SK-N-SH treated with all-trans-retinoic acid at 6 μM for 48 hours (cell line): ENCODE measurements at regions not wholly inside any gene's neighbourhood (a gene's known extent, or its start where the extent isn't known, plus 50 kb on each side); places are given as distances from the start of the nearest gene placed in this dataset.

Experiments used
- ATAC-seq: fragments of 200-7000 bp; cut with Tn5 transposase; 3 replicates; pipeline ENCODE4 v1.9.1; 2020; ENCODE audit warnings: mild to moderate bottlenecking, moderate library complexity
- BACH2 ChIP-seq: fragments of 250-450 bp; sonication (Bioruptor Pico); IDR thresholded peaks from 2 replicates; pipeline ENCODE4 v1.9.0; 2021; ENCODE audit warnings: mild to moderate bottlenecking, borderline replicate concordance
- CREB5 ChIP-seq: fragments of 250-450 bp; sonication (Bioruptor Pico); IDR thresholded peaks from 2 replicates; pipeline ENCODE4 v1.5.1; 2020; ENCODE audit warnings: low read depth, mild to moderate bottlenecking, moderate library complexity
- CSDC2 ChIP-seq: fragments of 250-450 bp; sonication (Bioruptor Pico); IDR thresholded peaks from 2 replicates; pipeline ENCODE4 v1.5.0; 2020; ENCODE audit warnings: mild to moderate bottlenecking, moderate library complexity
- CSRNP3 ChIP-seq: fragments of 250-450 bp; sonication (Bioruptor Pico); IDR thresholded peaks from 2 replicates; pipeline ENCODE4 v1.5.1; 2021; ENCODE audit warnings: mild to moderate bottlenecking, moderate library complexity
- ESRRG ChIP-seq: fragments of 250-450 bp; sonication (Bioruptor Pico); IDR thresholded peaks from 2 replicates; pipeline ENCODE4 v1.6.1; 2021; ENCODE audit warnings: mild to moderate bottlenecking
- GLIS3 ChIP-seq: fragments of 250-450 bp; sonication (Bioruptor Pico); IDR thresholded peaks from 2 replicates; pipeline ENCODE4 v1.5.0; 2020; ENCODE audit warnings: mild to moderate bottlenecking, moderate library complexity
- ISL1 ChIP-seq: fragments of 250-450 bp; sonication (Bioruptor Pico); IDR thresholded peaks from 2 replicates; pipeline ENCODE4 v2.1.2; 2022; ENCODE audit warnings: mild to moderate bottlenecking, moderate library complexity
- PPARA ChIP-seq: fragments of 250-450 bp; sonication (Bioruptor Pico); IDR thresholded peaks from 2 replicates; pipeline ENCODE4 v1.5.0; 2020; ENCODE audit warnings: mild to moderate bottlenecking, borderline replicate concordance
- RARB ChIP-seq: fragments of 250-450 bp; sonication (Bioruptor Pico); IDR thresholded peaks from 2 replicates; pipeline ENCODE4 v1.8.0; 2021; ENCODE audit warnings: mild to moderate bottlenecking, moderate library complexity
- SNAI2 ChIP-seq: fragments of 250-450 bp; sonication (Bioruptor Pico); IDR thresholded peaks from 2 replicates; pipeline ENCODE4 v1.5.0; 2020; ENCODE audit warnings: mild to moderate bottlenecking, moderate library complexity
- TCF4 ChIP-seq: fragments of 250-450 bp; sonication (Bioruptor Pico); IDR thresholded peaks from 2 replicates; pipeline ENCODE4 v1.8.0; 2021; ENCODE audit warnings: mild to moderate bottlenecking, moderate library complexity, borderline replicate concordance
- TOX ChIP-seq: fragments of 250-450 bp; sonication (Bioruptor Pico); IDR thresholded peaks from 2 replicates; pipeline ENCODE4 v1.8.0; 2021; ENCODE audit warnings: mild to moderate bottlenecking, moderate library complexity, borderline replicate concordance
- TSHZ2 ChIP-seq: fragments of 250-450 bp; sonication (Bioruptor Pico); IDR thresholded peaks from 2 replicates; pipeline ENCODE4 v1.5.0; 2020; ENCODE audit warnings: mild to moderate bottlenecking, moderate library complexity
- ZC3H10 ChIP-seq: fragments of 250-450 bp; sonication (Bioruptor Pico); IDR thresholded peaks from 2 replicates; pipeline ENCODE4 v1.5.1; 2021; ENCODE audit warnings: mild to moderate bottlenecking, moderate library complexity
- ZFP30 ChIP-seq: fragments of 450-650 bp; formaldehyde crosslinking; IDR thresholded peaks from 2 replicates; pipeline ENCODE4 v1.5.0; 2022; ENCODE audit warnings: mild to moderate bottlenecking, moderate library complexity
- ZNF565 ChIP-seq: fragments of 450-650 bp; formaldehyde crosslinking; conservative IDR thresholded peaks from 2 replicates; pipeline ENCODE4 v1.5.0; 2020; ENCODE audit warnings: low read depth, mild to moderate bottlenecking, moderate library complexity
- ZNF70 ChIP-seq: fragments of 450-650 bp; formaldehyde crosslinking; IDR thresholded peaks from 2 replicates; pipeline ENCODE4 v1.5.0; 2020; ENCODE audit warnings: mild to moderate bottlenecking, moderate library complexity
- ZNF8 ChIP-seq: fragments of 450-650 bp; formaldehyde crosslinking; IDR thresholded peaks from 2 replicates; pipeline ENCODE4 v1.5.0; 2020; ENCODE audit warnings: mild to moderate bottlenecking, moderate library complexity
- TF ChIP-seq, protein P1 (sequence below): fragments of 250-450 bp; sonication (Bioruptor Pico); IDR thresholded peaks from 2 replicates; pipeline ENCODE4 v1.8.0; 2020; ENCODE audit warnings: mild to moderate bottlenecking, moderate library complexity, borderline replicate concordance
- TF ChIP-seq, protein P2 (sequence below): fragments of 250-450 bp; sonication (Bioruptor Pico); IDR thresholded peaks from 2 replicates; pipeline ENCODE4 v1.8.0; 2021; ENCODE audit warnings: low read depth, mild to moderate bottlenecking, moderate library complexity, borderline replicate concordance

- ATAC-seq, result no peak
These were observed 181.3 kb downstream of the ESM1 start for GRCh38 chr5:54804086-54804485.

DNA sequence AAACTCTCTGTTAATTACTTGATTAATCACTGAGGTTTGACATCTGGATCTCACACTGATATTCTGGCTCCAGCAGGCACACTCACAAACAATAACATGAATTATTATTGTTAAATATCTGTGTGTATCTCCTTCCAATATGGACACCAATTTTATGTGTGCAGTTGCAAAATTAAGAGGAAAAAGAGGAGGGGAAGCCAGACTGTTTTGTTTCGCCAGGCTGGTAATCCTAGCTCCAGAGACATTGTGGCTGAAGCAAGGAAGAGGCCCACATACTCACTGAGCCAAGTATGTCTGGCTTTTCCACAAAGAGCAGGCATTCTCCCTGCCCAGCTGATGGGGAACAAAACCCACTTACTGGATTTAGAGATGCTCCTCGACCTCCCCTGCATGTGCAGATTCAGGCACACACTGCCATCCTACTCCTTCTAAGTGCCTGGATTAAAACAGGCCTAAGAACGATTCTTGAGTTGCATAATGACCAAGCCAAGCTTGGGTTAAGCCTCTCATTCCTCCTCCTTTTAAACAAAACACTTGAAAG is 181.9 kb downstream of the ESM1 start:
- ATAC-seq, result no peak

More at GRCh38 chr5:54804086-54804485, 181.3 kb downstream of the ESM1 start:
- TF ChIP-seq CSRNP3 (CRISPR knock-in tag) (no peak), PPARA (CRISPR knock-in tag) (no peak), CREB5 (no peak), BACH2 (CRISPR knock-in tag) (no peak), ISL1 (CRISPR knock-in tag) (no peak), ZNF70 (CRISPR knock-in tag) (no peak), ZFP30 (CRISPR knock-in tag) (no peak), ZC3H10 (CRISPR knock-in tag) (no peak), ZNF565 (CRISPR knock-in tag) (no peak), TSHZ2 (CRISPR knock-in tag) (no peak), RARB (CRISPR knock-in tag) (no peak), SNAI2 (no peak), TOX (no peak), GLIS3 (CRISPR knock-in tag) (no peak), CSDC2 (no peak), ZNF8 (CRISPR knock-in tag) (no peak), ESRRG (CRISPR knock-in tag) (no peak), TCF4 (CRISPR knock-in tag) (no peak)
- TF ChIP-seq, protein P1, sequence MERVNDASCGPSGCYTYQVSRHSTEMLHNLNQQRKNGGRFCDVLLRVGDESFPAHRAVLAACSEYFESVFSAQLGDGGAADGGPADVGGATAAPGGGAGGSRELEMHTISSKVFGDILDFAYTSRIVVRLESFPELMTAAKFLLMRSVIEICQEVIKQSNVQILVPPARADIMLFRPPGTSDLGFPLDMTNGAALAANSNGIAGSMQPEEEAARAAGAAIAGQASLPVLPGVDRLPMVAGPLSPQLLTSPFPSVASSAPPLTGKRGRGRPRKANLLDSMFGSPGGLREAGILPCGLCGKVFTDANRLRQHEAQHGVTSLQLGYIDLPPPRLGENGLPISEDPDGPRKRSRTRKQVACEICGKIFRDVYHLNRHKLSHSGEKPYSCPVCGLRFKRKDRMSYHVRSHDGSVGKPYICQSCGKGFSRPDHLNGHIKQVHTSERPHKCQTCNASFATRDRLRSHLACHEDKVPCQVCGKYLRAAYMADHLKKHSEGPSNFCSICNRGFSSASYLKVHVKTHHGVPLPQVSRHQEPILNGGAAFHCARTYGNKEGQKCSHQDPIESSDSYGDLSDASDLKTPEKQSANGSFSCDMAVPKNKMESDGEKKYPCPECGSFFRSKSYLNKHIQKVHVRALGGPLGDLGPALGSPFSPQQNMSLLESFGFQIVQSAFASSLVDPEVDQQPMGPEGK, result no peak
- TF ChIP-seq, protein P2, sequence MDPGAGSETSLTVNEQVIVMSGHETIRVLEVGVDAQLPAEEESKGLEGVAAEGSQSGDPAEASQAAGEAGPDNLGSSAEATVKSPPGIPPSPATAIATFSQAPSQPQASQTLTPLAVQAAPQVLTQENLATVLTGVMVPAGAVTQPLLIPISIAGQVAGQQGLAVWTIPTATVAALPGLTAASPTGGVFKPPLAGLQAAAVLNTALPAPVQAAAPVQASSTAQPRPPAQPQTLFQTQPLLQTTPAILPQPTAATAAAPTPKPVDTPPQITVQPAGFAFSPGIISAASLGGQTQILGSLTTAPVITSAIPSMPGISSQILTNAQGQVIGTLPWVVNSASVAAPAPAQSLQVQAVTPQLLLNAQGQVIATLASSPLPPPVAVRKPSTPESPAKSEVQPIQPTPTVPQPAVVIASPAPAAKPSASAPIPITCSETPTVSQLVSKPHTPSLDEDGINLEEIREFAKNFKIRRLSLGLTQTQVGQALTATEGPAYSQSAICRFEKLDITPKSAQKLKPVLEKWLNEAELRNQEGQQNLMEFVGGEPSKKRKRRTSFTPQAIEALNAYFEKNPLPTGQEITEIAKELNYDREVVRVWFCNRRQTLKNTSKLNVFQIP, result no peak

More for the DNA sequence above, 181.9 kb downstream of the ESM1 start:
- TF ChIP-seq SNAI2 (no peak), CSRNP3 (CRISPR knock-in tag) (no peak), ZFP30 (CRISPR knock-in tag) (no peak), TCF4 (CRISPR knock-in tag) (no peak)
